ENCODE measurements at regions not wholly inside any gene's neighbourhood (a gene's known extent, or its start where the extent isn't known, plus 50 kb on each side); places are given as distances from the start of the nearest gene placed in this dataset.

GRCh38 chr3:67894510-67894909 lies 240.1 kb upstream of the SUCLG2 start:
- DNase-seq (ENCODE audit: low read depth in 1 of 2, low spot score in 1 of 2): no peak

GRCh38 chr3:67884345-67884744 lies 229.9 kb upstream of the SUCLG2 start:
- DNase-seq (ENCODE audit: low read depth in 1 of 2, low spot score in 1 of 2): no peak

GRCh38 chr3:67883766-67884165 lies 229.4 kb upstream of the SUCLG2 start:
- no peak for DNase-seq (ENCODE audit: low read depth in 1 of 2, low spot score in 1 of 2)

- no peak for DNase-seq (ENCODE audit: low read depth in 1 of 2, low spot score in 1 of 2)
These were observed 228.6 kb upstream of the SUCLG2 start for GRCh38 chr3:67882981-67883380.

DNA sequence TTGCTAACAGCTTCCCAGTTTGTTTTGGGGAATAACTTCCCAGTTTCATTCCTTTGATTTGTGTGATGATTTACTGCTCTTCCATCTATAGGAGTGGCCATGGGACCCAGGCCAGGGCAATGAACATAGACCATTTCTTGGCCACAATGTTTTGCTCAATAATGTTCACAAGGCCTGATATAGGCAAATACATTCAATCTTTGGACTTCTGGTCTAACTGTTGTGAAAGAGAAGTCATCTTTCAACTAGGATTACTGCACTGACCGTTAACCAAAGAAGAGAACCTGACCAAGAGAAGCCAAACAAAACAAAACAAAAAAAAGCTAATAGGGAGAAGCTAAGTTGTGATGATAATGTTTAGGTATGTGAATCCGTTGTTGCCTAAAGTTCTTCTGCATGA lies 221.8 kb upstream of the SUCLG2 start:
- no peak for DNase-seq (ENCODE audit: low read depth in 1 of 2, low spot score in 1 of 2)

GRCh38 chr3:67875858-67876257 lies 221.4 kb upstream of the SUCLG2 start:
- DNase-seq (ENCODE audit: low read depth in 1 of 2, low spot score in 1 of 2): no peak

GRCh38 chr3:67875338-67875737 lies 220.9 kb upstream of the SUCLG2 start:
- no peak for DNase-seq (ENCODE audit: low read depth in 1 of 2, low spot score in 1 of 2)

GRCh38 chr3:67870477-67870876 lies 216.1 kb upstream of the SUCLG2 start:
- no peak for DNase-seq (ENCODE audit: low read depth in 1 of 2, low spot score in 1 of 2)

DNA sequence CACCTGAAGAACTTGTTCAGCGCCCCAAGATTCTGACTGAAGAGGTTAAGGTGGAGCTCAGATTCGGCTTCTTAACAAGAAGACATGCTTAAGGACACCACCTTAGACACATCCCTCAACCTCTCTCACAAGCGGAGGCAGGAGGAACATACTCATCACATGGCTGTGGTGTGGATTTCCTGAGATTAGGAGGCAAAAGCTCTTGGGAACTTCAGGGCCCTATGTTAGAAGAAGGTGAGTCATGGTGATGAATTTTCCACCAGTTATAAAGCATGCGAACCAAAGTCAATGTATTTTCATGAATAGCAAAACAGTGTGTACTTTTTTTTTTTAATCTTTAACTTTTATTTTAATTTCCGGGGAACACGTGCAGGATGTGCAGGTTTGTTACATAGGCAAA lies 212.2 kb upstream of the SUCLG2 start:
- DNase-seq (ENCODE audit: low read depth in 1 of 2, low spot score in 1 of 2): no peak

GRCh38 chr3:67864587-67865183 lies 210.3 kb upstream of the SUCLG2 start:
- DNase-seq (ENCODE audit: low read depth in 1 of 2, low spot score in 1 of 2): no peak

GRCh38 chr3:67863869-67864268 lies 209.5 kb upstream of the SUCLG2 start:
- no peak for DNase-seq (ENCODE audit: low read depth in 1 of 2, low spot score in 1 of 2)

GRCh38 chr3:67860429-67860828 lies 206.0 kb upstream of the SUCLG2 start:
- no peak for DNase-seq (ENCODE audit: low read depth in 1 of 2, low spot score in 1 of 2)

GRCh38 chr3:67858492-67858891 lies 204.1 kb upstream of the SUCLG2 start:
- no peak for DNase-seq (ENCODE audit: low read depth in 1 of 2, low spot score in 1 of 2)

GRCh38 chr3:67856718-67857117 lies 202.3 kb upstream of the SUCLG2 start:
- DNase-seq (ENCODE audit: low read depth in 1 of 2, low spot score in 1 of 2): no peak

- no peak for DNase-seq (ENCODE audit: low read depth in 1 of 2, low spot score in 1 of 2)
These were observed 200.3 kb upstream of the SUCLG2 start for GRCh38 chr3:67854663-67855062.

DNA sequence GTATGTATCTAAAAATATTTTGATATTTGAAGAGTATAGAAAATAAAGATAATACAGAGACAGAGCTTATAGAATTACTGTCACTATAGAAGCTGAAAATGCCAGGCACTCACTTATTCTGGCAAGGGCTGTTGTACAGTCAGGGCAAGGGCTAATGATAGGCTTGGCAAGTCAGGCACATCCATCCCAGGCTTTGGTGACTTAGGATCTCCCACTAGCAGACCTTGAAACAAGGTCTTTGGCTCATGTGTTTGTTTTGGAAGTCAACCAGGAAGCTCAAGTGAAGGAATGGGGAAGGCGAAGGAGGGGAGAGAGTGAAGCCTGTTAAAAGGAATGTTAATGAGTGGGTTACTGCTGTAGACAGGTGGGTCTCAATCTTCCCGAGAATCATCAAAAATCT lies 199.1 kb upstream of the SUCLG2 start:
- DNase-seq (ENCODE audit: low read depth in 1 of 2, low spot score in 1 of 2): no peak

GRCh38 chr3:67848299-67848698 lies 193.9 kb upstream of the SUCLG2 start:
- no peak for DNase-seq (ENCODE audit: low read depth in 1 of 2, low spot score in 1 of 2)

- no peak for DNase-seq (ENCODE audit: low read depth in 1 of 2, low spot score in 1 of 2)
These were observed 191.8 kb upstream of the SUCLG2 start for GRCh38 chr3:67846166-67846565.

DNA sequence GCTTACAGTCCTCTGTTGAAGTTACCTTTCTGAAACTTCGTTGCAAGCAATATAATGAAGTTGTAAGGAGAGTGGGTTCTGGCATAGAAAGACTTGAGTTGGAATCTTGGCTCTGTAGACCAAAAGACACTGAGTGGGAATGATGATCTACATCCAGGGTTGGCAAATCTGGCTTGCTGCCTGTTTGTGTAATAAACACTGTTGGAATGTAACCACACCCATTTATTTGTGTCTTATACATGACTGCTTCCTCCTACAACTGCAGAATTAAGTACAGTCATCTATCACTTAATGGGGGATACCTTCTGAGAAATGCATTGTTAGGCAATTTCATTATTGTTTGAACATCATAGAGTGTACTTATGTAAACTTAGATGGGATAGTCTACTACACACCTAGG lies 178.4 kb upstream of the SUCLG2 start:
- DNase-seq (ENCODE audit: low read depth in 1 of 2, low spot score in 1 of 2): no peak

GRCh38 chr3:67831262-67831661 lies 176.8 kb upstream of the SUCLG2 start:
- DNase-seq (ENCODE audit: low read depth in 1 of 2, low spot score in 1 of 2): no peak

GRCh38 chr3:67828486-67829010 lies 174.1 kb upstream of the SUCLG2 start:
- DNase-seq (ENCODE audit: low read depth in 1 of 2, low spot score in 1 of 2): no peak

GRCh38 chr3:67821135-67821534 lies 166.7 kb upstream of the SUCLG2 start:
- no peak for DNase-seq (ENCODE audit: low read depth in 1 of 2, low spot score in 1 of 2)

GRCh38 chr3:67819447-67819846 lies 165.0 kb upstream of the SUCLG2 start:
- DNase-seq (ENCODE audit: low read depth in 1 of 2, low spot score in 1 of 2): no peak

Data from stimulated activated CD4-positive, alpha-beta T cell treated with anti-CD3 and anti-CD28 coated beads, Interleukin-15, amount 100 ng/mL, for 1 hour (primary cell).